ENCODE measurements at regions not wholly inside any gene's neighbourhood (a gene's known extent, or its start where the extent isn't known, plus 50 kb on each side); places are given as distances from the start of the nearest gene placed in this dataset.

- TF ChIP-seq CTCF (IDR thresholded peaks at IDR 0.05; ENCODE audit: poor library complexity) (no peak), EZH2 (IDR thresholded peaks at IDR 0.05; ENCODE audit: borderline replicate concordance) (no peak), EZH2phosphoT487 (IDR thresholded peaks at IDR 0.05; ENCODE audit: low read depth, severe bottlenecking, unreplicated experiment) (no peak)
Observed at GRCh38 chr13:37274569-37275497, 169.4 kb upstream of the CSNK1A1L start.

Data from hepatocyte (in vitro differentiated cells).